ENCODE measurements at regions not wholly inside any gene's neighbourhood (a gene's known extent, or its start where the extent isn't known, plus 50 kb on each side); places are given as distances from the start of the nearest gene placed in this dataset.
A peak's percentile ranks its signal among the peaks of the same experiment; 100 is the strongest.

DNA sequence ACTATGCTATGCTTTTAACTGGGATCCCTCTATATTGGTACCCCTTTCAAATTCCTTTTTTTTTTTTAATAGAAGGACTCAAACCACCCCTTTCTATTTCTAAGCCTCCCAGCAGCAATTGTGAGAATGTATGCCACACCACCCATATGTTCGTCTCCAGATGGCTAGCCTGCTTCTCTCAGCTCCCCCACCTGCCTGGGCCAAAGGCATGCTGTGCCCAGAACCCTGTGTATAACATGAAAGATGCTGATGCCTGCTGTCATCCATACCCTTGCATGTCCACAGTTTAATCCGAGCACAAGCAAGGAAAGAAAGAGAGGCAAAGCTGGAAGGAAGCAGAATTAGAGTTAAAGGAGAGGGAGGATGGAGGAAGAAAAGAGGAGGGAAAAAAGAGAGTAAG, 159.5 kb upstream of the CNTN6 start:
- no peak for DNase-seq

DNA sequence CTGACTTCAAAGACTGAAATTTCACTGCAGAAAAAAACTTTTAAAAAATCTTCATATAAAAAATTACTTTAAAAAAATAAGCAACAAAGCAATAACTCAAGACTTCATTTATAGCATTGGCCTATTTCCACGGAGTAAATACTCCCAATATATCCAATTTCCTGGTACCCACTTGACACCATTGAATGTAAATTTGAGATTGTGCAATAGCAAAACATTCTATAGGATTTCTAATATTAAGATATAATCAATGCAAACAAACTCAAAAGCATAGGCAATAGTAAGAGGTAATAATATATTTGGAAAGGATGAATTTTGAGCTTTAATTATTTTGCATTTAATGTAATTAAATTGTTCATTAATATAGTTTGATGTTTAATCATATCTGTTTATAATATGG, 148.0 kb upstream of the CNTN6 start:
- no peak for DNase-seq

DNA sequence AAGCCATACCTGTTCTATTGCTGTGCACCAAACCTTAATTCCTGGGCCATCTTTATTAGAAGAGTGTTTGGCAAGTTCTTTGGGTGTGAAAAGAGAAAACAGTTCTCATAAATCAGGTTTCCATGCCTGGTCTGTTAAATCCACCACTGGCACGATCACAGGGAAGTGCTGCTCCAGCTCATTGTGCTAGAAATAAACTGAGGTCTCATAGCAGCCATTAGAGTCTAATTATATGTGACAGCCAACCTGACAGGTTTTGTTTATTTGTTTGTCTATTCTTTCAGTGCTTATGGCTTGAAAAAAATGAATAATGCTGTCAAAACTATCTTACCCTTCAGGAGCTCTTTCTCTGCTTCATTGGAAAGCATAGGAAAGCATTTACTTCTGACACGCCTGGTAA, 147.1 kb upstream of the CNTN6 start:
- DNase-seq, result no peak

DNA sequence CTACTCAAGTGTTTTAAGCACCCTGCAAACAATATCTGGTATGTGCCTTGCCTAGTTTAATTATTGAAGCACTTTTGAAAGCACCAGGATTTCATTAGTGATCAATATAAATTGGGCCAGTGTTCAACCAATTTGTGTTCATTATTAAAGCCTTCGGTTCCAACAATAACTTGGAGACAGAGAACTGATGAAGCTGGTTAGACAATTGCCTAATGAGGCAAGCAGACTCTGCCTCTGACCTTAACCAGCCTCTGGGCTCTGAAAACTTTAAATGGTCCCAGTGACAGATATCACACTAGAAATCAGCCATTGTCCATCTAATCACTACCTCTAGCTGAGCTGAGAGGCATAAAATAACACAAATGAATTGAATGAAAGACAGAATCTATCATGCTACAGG, 139.9 kb upstream of the CNTN6 start:
- no peak for DNase-seq

DNA sequence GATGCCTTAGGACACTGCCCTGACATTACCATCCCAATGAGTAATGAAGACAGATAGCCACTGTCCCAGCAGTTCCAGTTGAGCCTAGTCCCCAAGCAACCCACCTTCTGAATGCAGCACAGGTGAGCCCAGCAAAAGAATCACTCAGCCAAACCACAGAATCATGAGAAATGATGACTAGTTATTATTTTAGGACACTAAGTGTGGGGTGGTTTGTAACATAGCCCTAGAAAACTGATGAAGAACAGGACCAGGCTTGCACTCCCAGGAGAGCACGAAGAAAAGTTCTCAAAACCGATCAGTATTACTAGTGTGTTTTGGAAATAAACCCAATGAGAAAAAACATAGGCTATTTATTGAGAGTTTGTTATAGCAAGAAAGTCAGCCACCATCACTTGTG, 129.6 kb upstream of the CNTN6 start:
- DNase-seq, result no peak

DNA sequence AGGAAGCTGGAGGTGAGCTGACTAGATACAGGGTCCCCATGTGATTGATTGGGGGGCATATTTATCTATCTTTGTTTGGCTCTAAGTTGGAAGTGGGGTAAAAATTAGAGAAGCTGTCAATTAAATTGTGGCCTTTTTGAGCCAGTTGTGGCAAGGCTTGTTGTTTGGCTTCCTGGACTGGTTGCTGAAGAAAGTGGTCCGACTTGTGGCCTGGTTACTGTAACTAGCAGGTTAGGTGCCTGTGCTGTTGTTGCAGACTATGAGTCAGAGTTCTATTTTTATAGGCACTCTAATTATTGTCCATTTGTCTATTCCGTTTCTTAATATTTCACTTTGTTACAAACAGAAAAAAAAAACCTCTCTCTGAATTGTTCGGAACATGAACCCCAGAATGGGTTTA, 129.1 kb upstream of the CNTN6 start:
- DNase-seq, result no peak

DNA sequence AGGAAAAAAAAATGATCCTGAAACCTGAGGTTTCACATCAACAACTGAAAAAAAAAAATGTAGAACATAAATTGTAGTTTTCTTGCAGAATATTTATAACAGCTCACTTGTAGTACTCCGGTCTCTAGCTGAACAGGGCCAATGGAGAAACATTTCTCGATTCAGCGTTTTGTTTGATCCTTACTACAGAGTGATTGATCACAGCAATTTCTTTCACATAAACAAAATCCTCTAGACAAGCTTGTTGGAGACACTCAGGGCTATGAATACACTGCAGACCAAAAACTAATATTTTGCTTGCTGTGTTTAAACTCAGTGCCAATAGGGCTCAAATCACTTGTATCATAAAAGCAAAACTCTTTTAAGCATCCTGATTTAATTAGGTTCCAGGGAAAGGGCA, 127.0 kb upstream of the CNTN6 start:
- no peak for DNase-seq

DNA sequence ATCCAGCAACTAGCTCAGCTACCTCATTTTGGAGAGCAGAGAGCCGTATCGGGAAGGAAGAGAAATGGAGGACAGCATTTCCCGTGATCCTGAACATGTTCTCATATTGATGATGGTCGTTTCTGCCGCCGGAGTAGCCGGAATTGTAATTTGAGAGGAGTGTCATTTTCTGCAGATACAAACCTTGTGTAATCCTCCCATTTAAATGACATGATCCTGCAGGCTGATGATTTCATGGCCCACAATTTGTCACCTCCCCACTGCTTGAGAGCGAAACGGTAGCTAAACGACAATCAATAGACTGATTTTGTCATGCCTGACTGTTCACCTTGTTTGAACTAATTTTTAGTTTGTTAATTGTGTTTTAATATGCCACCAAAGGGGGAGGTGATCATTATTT, 126.5 kb upstream of the CNTN6 start:
- DNase-seq, result no peak

DNA sequence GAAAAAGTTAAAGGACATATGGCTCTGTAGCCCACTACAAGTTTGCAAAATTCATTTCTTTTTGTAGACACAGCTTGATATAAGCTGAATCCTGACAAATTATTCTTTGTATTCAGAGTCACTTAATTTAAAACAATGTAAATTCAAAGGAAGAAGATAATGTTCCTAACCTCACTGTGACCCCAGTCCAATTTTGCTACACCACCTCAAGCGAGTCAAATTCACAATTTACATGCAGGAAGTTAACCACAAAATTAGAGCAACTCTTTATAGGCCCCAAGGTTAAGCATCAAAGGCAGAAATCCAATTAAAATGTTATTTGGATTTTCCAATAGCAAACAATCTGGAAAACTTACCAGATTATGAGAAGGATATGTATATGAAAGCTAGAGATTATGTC, 119.5 kb upstream of the CNTN6 start:
- DNase-seq, result no peak

DNA sequence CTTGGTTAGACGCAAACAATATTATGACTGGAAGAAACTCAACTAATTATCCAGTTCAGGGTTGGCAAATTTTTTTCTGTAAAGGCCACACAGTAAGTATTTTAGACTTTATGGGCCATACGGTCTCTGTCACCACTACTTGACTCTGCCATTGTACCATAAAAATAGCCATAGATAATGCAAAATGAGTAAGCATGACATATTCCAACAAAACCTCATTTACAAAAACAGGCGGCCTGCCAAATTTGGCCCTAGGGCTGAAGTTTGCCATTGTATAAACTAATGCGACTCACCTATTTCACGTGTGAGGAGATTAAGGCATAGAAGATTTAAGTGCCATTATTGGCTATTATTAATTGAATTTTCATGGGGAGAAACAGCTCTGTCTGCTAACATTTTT, 116.8 kb upstream of the CNTN6 start:
- DNase-seq, result no peak

DNA sequence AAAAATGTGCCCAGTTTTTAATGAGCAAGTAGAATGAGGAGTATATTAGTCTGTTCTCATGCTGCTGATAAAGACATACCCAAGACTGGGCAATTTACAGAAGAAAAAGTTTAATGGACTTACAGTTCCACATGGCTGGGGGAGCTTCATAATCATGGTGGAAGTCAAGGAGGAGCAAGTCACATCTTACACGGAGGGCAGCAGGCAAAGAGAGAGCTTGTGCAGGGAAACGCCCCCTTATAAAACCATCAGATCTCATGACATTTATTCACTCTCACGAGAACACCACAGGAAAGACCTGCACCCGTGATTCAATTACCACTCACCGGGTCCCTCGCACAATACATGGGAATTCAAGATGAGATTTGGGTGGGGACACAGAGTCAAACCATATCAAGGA, 111.7 kb upstream of the CNTN6 start:
- DNase-seq, result no peak

DNA sequence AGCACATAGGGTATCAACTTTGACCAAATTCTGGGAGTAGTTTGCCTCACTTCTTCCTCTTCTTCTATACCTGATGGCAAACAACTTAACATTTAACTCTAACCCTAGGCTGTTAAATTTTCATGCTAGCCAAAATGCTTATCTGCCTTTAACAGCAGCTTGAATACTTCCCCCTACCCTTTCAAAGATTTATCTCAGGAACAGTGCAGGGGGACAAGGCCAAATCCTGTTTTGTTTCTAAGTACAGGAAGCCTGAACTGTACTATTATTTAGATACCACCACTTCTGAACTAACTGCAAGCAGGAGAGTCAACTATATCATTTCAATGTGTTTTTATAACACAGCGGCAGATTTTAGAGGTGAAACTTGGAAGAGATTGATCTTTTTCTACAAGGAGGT, 104.0 kb upstream of the CNTN6 start:
- no peak for DNase-seq

DNA sequence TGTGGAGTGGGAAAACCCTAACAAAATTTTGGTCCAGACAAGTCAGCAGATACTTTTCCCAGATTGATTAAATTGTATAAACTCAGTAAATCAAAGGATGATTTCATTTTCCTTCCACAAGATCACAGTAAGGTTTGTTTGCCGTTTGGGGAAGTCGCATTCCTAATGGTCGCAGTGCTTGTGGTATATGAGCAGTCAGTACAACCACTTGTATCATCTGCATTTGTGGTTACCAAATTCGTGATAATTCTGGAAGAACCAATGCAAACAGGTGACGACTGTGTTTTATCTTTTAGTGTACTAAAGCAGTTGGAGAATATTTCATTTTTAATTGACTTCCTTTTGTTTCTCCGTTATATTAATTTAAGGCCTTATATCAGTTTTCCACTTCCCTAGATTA, 100.0 kb upstream of the CNTN6 start:
- DNase-seq, result no peak

DNA sequence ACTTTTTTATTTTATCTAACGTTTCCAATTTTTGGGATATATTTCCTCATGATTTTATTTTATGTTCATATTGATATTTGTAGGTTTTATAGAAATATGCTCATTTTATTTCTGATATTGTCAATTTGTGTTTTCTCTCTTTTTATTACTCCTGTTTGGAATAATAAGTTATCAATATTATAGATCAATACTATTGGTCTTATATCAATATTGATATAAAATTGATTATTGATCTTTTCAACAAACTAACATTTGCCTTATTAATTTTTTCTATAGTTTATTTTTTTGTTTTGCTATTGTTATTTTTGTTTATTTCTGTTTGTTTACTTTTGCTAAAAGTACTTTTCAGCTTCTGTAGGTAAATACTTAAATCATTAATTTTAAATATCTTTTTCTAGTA, 90.8 kb upstream of the CNTN6 start:
- DNase-seq, result no peak

DNA sequence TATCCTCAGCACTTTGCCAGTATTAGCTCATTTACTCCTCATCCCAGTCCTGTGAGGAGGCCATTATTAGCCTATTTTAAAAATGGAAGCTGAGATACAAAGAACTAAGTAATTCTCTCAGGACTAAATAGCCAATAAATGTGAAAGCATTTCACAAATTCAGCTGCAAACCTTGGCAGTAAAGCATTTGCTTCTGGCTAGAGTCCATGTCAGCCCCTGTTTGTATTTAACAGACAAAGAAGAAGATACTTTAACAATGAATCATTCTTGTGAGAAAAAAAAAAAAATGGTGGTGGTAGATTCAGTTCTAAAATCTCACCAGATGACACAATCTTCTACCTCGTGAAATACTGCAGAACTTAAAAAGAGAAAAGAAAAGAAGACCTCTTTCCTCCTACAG, 85.0 kb upstream of the CNTN6 start:
- DNase-seq, result peak; percentile 84

DNA sequence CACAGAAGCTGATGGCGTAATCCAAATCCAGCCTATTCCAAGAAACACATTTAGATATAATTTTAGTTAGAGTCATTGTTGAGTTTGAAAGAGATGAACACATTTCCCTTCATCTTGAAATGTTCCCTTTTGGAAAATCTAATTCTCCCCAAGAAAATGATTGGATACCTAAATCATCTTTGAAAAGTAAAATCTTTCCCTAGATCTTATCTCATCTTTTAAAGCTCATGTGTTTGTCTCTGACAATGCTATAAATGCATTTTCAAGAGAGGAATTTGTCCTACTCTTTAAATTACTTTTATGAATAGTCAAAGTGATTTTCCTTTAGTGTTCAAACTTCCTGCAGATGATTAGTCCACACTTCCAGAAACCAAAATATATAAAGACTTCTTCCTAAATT, 82.6 kb upstream of the CNTN6 start:
- no peak for DNase-seq

DNA sequence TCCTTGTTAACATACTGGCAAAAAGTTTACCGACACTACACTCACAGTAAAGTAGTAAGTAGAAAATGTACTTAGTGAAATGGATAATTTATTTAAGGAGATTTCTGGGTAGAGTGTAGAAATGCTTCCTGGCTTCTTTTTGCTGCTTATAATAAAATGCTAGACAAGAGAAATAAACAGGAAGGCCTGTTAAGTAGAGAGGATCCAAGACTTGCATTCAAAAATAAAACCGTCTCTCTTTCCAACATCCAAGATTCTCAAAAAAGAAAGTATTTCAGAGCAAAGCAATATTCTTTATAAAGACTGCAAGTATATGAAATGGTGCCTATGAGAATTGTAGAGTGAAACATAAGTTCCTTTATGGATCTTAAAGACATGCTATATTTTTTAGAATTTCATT, 77.0 kb upstream of the CNTN6 start:
- DNase-seq, result no peak

DNA sequence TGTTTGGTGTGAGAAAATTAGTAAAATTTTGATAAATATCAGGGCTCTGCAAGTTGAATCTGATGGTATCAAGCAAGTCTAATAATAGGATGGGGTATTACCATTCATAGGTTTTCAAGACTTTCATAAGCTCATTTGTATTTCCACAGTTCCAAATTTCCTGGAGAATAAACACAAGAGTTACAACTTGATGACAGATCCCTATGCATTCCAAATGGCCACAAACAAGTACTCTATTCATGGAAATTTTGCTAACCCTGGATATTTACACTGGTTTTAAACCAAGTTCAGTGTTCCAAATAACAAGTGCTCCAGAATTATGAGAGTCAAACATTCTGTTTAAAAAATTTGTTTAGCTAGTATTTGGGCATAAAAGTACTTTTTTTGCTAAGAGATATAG, 75.0 kb upstream of the CNTN6 start:
- DNase-seq, result no peak

DNA sequence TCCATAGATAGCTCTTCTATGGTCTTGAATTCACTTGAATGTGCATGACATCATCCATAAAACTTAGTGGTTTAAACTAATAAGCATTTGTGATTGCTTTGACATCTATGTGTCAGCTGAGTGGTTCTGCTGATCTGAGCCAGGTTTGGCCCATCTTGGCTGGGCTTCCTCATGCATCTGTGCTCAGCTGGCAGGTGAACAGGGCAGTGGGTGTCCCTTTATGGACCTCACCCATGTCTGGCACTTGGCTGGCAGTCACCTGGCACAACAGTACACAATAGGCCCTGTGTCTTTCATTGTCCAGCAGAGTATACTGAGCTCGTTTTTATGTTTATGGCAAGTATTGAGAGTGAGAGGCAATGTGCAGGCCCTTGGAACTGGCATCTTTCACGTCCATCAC, 73.7 kb upstream of the CNTN6 start:
- no peak for DNase-seq

DNA sequence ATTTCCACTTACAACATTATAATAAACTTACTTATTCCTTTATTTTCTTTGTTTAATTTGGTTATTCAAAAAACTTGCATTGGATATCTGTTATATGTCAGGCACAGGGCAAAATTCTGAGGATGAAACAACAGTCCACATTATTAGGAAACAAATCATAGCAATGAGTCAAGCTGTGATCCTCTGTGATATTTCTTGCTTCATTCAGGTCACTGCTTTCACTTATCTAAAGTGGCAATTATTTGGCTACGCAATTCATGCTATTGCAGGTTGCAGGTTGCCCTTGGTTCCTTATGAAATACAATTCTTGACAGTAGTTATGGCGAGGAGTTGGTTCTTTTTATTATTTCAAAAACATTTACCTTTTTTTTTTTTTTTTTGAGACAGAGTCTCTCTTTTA, 66.4 kb upstream of the CNTN6 start:
- DNase-seq, result no peak

DNA sequence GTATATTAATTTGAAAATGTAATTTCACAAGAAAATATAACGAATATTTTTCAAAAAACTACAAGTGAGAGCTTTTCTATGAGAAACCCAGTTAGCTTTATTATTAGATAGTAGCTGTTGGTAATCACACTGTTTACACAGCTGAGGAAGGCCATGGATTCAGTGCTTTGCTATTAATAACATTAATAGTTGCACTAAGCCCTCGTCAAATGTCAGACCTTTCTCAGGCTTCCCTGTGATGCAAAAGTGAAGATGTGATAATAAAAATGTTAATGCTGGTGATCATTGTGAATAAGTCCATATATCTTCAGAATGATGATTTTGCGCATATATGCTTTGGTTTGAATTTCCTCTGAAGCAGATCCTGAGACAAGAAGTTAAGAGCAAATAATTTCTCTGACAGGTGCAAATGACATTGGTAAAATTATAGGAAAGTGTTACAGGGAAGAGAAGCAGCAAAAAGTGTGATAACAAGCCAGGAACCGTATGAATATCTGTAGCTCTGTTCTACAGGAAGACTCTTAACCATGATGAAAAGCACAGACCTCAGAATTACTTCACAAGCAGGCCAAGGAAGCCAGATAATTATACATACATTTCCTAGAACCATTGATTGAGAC, 56.5 kb upstream of the CNTN6 start:
- no peak for DNase-seq

DNA sequence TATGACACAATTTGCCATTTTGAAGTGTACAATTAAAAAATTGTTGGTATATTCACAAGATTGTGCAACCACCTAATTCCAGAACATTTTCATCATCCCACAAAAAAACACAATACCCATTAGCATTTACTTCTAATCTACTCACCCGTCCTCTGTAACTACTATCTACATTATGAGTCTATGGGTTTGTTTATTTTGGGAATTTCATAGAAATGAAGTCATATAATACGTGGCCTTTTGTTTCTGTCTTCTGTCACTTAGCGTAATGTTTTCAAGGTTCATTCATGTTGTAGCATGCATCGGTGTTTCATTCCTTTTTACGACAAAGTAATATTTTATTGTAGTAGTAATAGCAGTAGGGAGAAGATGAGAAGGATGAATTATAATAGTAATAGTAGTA, 55.2 kb upstream of the CNTN6 start:
- DNase-seq, result no peak
